ENCODE measurements at regions not wholly inside any gene's neighbourhood (a gene's known extent, or its start where the extent isn't known, plus 50 kb on each side); places are given as distances from the start of the nearest gene placed in this dataset.
"Not testable (repeated sequence)": the region's sequence is repeated elsewhere in the genome, so short reads cannot be mapped to it uniquely, and the experiment has no call there.

- TF ChIP-seq CTCF (IDR thresholded peaks at IDR 0.05; ENCODE audit: borderline replicate concordance, extremely low read depth, low read length, poor library complexity, severe bottlenecking); EZH2 (IDR thresholded peaks at IDR 0.05; ENCODE audit: borderline replicate concordance, low read depth, low read length, severe bottlenecking): not testable (repeated sequence)
Measured at GRCh38 chr7:54949514-54949913, 69.3 kb upstream of the EGFR start.
